HG03064 (cell line): ENCODE measurements at regions not wholly inside any gene's neighbourhood (a gene's known extent, or its start where the extent isn't known, plus 50 kb on each side); places are given as distances from the start of the nearest gene placed in this dataset.

Experiments
- ATAC-seq: cut with Tn5 transposase; IDR thresholded peaks from one replicate; pipeline ENCODE4 v1.9.1; 2021; ENCODE audit warnings: low read depth; ENCODE audit not compliant: unreplicated experiment

GRCh38 chr2:15775753-15776628 is 164.4 kb upstream of the MYCN start:
- ATAC-seq = no peak

- no peak for ATAC-seq
Observed at GRCh38 chr2:15776629-15776919, 163.8 kb upstream of the MYCN start.

- ATAC-seq = no peak
Observed at GRCh38 chr2:15776992-15777702, 163.2 kb upstream of the MYCN start.

- ATAC-seq = no peak
Observed at GRCh38 chr2:15777795-15778371, 162.5 kb upstream of the MYCN start.

GRCh38 chr2:15778529-15779219 is 161.7 kb upstream of the MYCN start:
- no peak for ATAC-seq

- no peak for ATAC-seq
Observed at GRCh38 chr2:15779381-15780041, 160.8 kb upstream of the MYCN start.

GRCh38 chr2:15780234-15780633 is 160.1 kb upstream of the MYCN start:
- no peak for ATAC-seq

- ATAC-seq = no peak
Observed at GRCh38 chr2:15780912-15781574, 159.3 kb upstream of the MYCN start.

- ATAC-seq = no peak
Observed at GRCh38 chr2:15782009-15782751, 158.2 kb upstream of the MYCN start.

GRCh38 chr2:15782769-15783294 is 157.5 kb upstream of the MYCN start:
- no peak for ATAC-seq

- ATAC-seq = no peak
Observed at GRCh38 chr2:15783489-15783888, 156.9 kb upstream of the MYCN start.

GRCh38 chr2:15784106-15784885 is 156.1 kb upstream of the MYCN start:
- ATAC-seq = no peak

GRCh38 chr2:15784886-15785801 is 155.2 kb upstream of the MYCN start:
- ATAC-seq = no peak

GRCh38 chr2:15786003-15786654 is 154.2 kb upstream of the MYCN start:
- ATAC-seq = no peak

- ATAC-seq = no peak
Observed at GRCh38 chr2:15786901-15787300, 153.4 kb upstream of the MYCN start.

- no peak for ATAC-seq
Observed at GRCh38 chr2:15787535-15788454, 152.6 kb upstream of the MYCN start.
